GM18519 (cell line): ENCODE measurements at regions not wholly inside any gene's neighbourhood (a gene's known extent, or its start where the extent isn't known, plus 50 kb on each side); places are given as distances from the start of the nearest gene placed in this dataset.

Experiments used
- ATAC-seq: cut with Tn5 transposase; IDR thresholded peaks from one replicate; pipeline ENCODE4 v1.9.1; 2021; ENCODE audit warnings: mild to moderate bottlenecking, moderate library complexity; ENCODE audit not compliant: unreplicated experiment, low FRiP score

DNA sequence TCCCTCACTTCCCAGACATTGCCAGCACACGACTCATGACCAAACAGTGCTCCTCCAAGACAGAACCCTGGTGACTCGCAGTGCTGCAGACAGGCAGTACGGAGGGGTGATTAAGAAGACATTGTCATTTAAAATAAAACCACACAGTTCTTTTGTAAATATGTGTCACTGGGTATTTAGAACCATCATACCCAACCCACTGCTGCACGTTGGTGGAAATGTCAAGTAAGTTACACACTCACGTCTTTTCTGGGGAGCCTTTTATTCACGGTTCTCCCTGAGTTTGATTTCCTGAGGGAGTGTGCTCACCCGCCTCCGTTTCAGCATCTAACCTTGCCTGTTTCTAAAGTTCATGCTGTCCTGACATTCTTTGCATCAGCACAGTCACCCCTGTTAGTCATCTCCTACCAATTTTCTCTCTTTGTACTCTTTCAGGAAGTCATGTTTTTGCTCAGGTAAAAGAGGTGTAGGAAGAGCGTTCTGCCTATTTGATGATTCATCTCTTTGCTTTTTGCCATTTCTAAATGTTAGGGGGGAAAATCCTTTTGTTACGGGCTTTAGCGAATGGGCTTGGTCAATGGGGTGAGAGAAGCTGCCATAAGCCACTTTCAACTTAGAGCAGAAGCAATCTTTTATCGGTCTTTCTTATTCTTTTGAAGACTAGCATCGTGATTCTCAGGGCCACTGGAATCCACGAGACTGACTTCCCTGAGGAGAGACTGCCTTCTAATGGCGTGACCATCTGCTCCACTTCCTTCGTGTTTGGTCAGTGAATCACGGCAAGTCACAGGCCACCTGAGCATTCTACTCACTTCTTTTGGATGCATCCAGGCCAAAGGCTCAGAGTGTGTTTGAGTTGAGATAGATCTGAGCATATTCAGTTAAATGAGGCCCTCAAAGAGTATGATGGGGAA, 512.8 kb upstream of the JARID2 start:
- no peak for ATAC-seq

DNA sequence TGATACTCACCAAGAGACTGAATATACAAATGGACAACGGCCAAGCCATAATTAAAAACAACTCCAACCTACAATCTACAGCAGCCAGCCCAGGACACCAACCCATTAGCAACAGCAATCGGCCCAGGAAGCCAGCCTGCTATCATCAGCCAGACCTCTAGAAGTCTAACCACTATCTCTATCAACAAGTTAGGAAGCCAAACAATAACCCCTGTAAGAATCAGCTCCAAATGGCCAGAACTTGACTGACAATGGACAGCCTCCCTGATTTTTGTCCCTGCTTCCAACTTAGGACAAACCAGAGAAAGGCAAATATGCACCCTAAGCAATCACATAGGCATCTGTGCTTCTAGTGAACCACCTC, 511.8 kb upstream of the JARID2 start:
- ATAC-seq, result no peak

GRCh38 chr6:14734416-14735340, 511.2 kb upstream of the JARID2 start:
- ATAC-seq, result peak; percentile 75

DNA sequence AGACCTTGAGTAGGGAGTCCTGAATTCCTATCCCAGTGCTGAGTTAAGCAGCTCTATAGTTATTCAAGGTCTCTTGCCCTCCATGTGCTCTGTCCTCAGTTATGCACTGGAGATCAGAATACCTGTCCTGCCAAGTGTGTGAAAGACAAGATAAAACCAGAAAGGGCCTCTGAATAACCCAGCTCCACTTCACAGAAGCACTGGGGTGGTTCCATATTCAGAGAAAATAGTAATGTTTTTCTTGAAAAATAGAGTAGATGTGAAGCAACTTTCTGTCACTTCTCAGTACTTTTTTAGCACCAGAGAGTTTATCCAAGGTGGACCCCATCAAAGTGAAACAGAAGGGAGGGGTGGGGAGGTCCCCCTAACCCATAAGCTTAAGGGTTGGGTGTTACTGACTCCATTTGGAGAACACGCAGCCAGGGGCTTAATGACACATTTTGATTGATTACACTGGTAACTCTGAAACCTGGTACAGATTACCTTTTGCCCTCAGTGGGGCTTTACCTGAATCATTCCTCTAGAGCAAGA, 509.8 kb upstream of the JARID2 start:
- ATAC-seq, result no peak

DNA sequence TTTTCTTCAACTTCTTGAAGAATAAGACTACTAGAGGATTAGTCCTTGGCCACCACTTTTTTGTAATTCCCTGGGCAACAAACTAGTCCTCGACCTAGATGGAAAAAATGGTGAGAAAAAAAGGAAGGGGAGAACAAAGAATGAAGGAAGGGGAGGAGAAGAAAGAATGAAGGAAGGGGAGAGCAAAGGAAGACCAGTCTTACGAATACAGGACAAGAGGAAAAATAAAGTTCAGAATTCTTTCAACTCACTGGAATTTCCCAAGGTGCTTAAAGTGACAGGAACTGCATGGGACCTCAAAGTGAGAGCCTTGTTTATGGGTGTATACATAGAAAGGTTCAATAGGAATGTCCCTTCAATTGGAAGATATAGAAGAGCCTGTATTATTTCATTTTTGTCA, 509.3 kb upstream of the JARID2 start:
- ATAC-seq, result no peak

DNA sequence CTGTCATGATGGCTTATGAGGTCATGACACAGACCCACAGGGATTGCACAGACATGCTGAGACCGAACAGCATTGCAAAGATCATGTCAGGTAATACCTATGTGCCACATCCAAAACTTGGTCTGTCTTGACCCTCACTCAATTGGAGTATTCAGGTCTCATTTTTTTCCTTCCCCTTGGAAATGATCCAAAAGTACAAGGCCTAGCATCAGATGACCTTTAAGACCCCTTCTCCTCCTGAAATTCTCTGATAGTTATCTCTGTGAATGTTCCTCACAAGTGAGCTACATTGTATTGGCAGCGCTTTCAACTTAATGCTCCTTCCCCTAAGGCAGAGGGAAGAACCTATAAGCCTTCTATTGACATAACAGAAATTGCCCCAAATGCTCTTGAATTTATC, 507.4 kb upstream of the JARID2 start:
- no peak for ATAC-seq

- no peak for ATAC-seq
Measured at GRCh38 chr6:14738933-14739332, 506.9 kb upstream of the JARID2 start.

- ATAC-seq, result no peak
Measured at GRCh38 chr6:14739827-14740226, 506.0 kb upstream of the JARID2 start.

DNA sequence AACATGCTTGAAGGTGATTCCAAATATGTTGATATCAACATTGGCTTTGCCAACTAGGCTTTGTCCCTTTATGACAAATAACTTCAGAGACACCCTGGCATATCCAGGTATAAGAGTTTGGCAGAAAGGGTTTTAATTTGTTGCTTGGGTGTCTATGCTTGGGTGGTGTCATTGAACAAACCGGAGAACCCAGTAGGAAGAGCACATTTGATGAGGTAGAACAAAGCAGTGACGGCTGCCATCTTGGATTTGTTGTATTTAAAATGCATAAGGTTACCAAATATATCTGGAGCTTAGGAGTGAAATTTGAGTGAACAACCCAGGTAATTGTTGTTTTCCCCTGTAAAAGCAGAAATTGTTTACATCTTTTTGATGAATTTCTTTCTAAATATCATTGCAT, 503.7 kb upstream of the JARID2 start:
- ATAC-seq, result no peak

DNA sequence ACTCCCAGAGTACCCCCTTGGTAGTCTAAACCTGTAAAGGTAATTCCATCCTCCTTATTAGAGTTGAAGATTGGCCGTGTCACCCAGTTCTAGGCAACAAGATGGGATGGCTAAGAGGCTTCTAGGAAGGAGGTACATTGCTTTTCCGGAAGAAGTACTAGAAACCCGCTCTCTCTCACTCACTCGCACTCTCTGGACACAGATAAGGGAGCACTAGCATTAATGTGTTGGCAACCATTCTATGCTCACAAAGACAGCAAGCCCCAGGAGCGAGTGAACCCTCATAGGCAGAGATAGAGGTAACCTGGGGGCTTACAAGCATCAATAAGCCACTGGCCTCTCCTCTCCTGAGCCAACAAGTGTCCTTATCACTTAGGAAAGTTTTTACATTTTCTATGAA, 503.2 kb upstream of the JARID2 start:
- no peak for ATAC-seq

GRCh38 chr6:14743144-14743473, 502.8 kb upstream of the JARID2 start:
- ATAC-seq, result no peak

DNA sequence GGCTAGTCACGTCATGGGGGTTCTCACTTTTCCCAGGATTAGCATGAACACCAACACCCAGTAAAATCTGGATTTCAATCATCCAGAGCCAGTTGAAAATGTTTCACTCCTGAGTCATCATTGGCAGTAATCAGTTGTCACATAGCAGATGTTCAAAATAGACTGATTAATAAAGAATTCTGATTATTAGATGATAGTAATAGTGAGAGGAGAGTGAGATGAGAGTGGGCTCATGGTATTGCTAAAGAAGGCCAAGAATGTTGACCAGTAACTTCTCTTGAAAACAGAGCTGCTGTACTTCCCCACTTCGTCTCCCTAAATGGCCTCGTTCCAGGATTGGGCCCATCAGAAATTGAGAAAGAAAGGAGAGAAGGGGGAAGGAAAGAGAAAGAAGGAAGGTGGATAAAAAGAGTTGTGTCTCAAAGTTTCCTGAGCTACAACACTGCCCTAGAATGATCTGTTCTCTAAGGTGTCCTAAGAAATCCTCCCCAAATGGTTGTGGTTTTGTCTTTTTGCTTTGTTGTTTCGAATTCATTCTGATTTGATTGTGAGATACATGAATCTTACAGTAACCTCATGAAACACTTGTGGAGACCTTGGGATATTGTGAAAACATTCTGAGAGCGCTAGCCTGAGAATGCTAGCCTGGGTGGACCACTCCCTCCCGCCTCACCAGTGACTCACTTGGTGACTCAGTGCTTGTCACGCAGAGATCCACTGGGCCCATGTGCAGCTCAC, 502.2 kb upstream of the JARID2 start:
- ATAC-seq, result no peak

- no peak for ATAC-seq
Measured at GRCh38 chr6:14744212-14744556, 501.7 kb upstream of the JARID2 start.

- ATAC-seq, result no peak
Measured at GRCh38 chr6:14746139-14746837, 499.6 kb upstream of the JARID2 start.

DNA sequence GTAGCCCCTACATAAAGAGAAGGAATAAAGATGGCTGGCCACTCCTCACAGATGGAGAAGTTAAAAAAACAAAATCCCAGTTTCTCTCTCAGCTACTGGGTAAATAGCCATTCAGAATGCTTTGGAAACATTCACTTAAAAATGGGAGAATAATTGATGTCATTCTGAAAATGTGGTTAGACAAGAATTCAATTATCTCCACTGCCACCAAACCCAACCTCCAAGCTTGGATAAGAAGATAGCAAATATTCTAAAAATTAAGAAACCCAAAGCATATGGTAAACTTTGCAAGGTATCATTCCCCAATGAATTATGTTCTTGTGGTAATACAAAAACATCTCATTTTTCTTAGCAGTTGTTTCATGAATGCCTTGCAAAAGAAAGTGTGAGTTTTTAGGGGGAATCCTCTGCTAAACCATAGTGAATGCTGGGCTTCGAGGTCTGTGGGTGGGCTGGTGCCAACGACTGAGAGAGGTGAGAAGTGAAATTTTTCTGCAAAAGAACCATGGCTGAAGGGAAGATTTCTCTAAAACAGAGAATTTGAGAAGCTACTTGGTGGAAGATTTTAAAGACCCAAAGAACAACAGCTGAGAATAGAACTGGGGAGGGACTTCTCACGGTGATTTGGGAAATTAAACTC, 497.9 kb upstream of the JARID2 start:
- no peak for ATAC-seq

GRCh38 chr6:14748679-14749078, 497.2 kb upstream of the JARID2 start:
- no peak for ATAC-seq

- ATAC-seq, result no peak
Measured at GRCh38 chr6:14750059-14750661, 495.7 kb upstream of the JARID2 start.

DNA sequence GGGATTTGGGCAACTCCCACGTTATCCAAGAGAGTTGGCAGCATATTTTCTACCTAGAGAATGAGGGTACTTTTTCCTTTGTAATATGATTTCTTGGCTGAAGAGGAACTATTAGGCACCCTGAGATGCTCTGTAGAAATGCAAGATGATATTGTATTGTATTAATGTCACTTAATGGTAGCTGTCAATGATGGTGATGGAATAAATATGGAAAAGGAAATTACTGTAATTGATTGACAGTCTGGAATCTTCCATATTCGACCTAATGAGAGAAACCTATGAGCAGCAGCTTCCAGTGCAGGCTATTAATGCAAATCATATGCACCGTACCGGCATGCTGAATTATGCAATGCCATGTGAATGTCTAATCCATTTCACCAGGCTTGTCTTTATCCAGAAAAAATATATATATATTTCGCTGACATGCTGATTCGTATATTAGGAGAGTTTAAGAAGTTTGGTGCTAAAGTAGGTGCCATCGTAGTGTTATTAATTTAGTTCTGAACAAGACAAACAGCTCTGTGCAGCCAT, 494.2 kb upstream of the JARID2 start:
- no peak for ATAC-seq
